Dendritic cell treated with granulocyte-macrophage colony-stimulating factor and Interleukin-4, amounts not matched to agents 40 ng/mL and 50 ng/mL, for 4 days (primary cell): ENCODE measurements at regions not wholly inside any gene's neighbourhood (a gene's known extent, or its start where the extent isn't known, plus 50 kb on each side); places are given as distances from the start of the nearest gene placed in this dataset.

Experiments used
- H3K27ac Mint-ChIP-seq: one replicate; pipeline ENCODE4 v1.8.0; 2022; ENCODE audit warnings: mild to moderate bottlenecking, mixed read lengths
- H3K27me3 Mint-ChIP-seq: one replicate; pipeline ENCODE4 v1.8.0; 2022; ENCODE audit warnings: mild to moderate bottlenecking, mixed read lengths
- H3K36me3 Mint-ChIP-seq: one replicate; pipeline ENCODE4 v1.8.0; 2022; ENCODE audit warnings: low read depth, mixed read lengths
- H3K4me1 Mint-ChIP-seq: one replicate; pipeline ENCODE4 v1.8.0; 2022; ENCODE audit warnings: low read depth, mixed read lengths
- H3K4me3 Mint-ChIP-seq: one replicate; pipeline ENCODE4 v1.8.0; 2022; ENCODE audit warnings: mild to moderate bottlenecking, moderate library complexity, mixed read lengths
- H3K9me3 Mint-ChIP-seq: one replicate; pipeline ENCODE4 v1.8.0; 2022; ENCODE audit warnings: mixed read lengths
- intact Hi-C: fragments of 100-400 bp; cut with micrococcal nuclease; formaldehyde crosslinking; loops from one replicate; pipeline ENCODE4 v1.15.0; 2022

DNA sequence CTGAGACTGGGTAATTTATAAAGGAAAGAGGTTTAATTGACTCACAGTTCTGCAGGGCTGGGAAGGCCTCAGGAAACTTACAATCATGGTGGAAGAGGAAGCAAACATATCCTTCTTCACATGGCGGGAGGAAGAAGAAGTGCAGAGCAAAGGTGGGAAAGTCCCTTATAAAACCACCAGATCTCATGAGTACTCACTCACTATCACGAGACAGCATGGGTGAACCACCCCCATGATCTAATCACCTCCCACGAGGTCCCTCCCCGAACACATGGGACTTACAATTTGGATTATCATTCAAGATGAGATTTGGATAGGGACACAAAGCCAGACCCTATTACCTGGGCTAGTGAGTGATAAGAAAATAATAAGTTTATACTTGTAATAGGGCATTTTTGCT lies 70.6 kb upstream of the HS3ST2 start:
- Mint-ChIP-seq H3K9me3 (peaks cover 50% of the 10 kb centered on the region), H3K4me3 (no peak overlapping the region), H3K4me1 (peaks cover 4% of the 10 kb centered on the region), H3K27me3 (peaks cover 11% of the 10 kb centered on the region), H3K27ac (no peak overlapping the region), H3K36me3 (no peaks in the 10 kb centered on the region)
- intact Hi-C loops, result no loop called here

DNA sequence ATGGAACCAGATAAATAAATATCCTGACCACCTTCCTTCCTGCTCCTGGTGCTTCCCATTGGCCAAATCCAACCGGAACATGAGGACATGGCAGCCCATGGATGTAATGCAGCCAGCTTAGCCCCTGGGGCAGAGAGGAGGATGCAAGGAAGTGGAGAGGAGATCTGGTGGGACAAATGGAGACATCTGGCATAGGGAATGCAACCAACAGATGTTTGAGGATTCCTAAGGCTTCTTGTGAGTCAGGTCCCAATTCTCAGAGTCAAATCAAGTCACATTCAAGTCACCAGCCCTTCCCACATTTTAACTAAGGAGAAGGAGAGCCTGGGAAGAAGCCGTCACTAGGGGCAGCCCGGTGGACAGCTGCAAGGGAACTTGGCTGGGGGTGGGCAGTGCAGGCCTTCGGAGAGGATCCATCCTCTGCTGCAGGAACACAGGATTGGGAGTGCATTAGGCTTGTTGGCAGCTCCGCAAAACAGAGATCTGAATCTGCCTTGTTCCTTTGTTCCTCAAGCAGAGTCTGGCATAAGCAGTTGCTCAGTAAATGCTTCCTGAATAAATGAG lies 62.8 kb upstream of the HS3ST2 start:
- no peaks in the 10 kb centered on the region for H3K4me1 Mint-ChIP-seq

DNA sequence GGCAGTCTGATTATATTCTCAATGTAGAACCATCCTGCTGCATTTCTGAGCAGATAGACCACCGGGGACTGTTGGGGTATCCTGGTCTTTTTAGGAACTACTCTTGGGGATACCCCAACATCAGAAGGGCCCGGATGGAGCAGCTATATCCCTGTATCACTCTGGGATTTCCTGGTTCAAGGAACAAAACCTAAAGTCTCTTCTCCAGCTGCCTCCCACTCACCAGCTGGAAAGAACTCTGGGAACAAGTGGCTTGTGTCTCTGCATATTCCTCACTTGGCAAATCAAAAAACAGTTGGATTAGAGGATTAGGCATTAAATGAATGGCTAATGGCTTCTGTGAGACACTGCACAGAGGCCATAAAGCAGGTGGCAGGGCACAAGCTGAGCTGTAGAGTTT lies 62.3 kb upstream of the HS3ST2 start:
- Mint-ChIP-seq H3K27me3 (peaks cover 29% of the 10 kb centered on the region), H3K4me1 (no peaks in the 10 kb centered on the region), H3K36me3 (no peaks in the 10 kb centered on the region), H3K9me3 (peaks cover 9% of the 10 kb centered on the region), H3K4me3 (no peak overlapping the region), H3K27ac (no peak overlapping the region)
- intact Hi-C loops, result no loop called here

More for the DNA sequence above, 62.8 kb upstream of the HS3ST2 start:
- intact Hi-C loops, result no loop called here
- Mint-ChIP-seq H3K4me3 (no peak overlapping the region), H3K9me3 (peaks cover 14% of the 10 kb centered on the region), H3K27ac (no peak overlapping the region), H3K36me3 (no peaks in the 10 kb centered on the region), H3K27me3 (peaks cover 25% of the 10 kb centered on the region)

DNA sequence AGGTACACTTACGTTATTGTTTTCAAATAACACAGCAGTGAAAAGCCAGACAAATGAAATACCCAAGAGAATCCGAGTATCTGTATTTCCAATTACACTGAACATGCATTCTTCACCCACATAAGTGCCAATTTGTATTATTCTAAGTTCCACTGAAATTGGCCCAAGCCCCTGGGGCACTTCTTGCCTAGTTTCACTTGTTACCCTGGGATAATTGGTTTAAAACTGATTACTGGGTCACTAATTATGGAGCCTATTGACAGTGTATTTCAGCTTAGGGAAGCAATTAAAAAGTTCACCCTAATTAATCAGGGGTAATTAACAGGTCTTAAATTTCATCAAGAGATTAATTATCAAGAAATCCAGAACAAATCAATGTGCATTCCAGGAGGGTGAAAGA lies 60.5 kb upstream of the HS3ST2 start:
- H3K4me1 Mint-ChIP-seq, result no peaks in the 10 kb centered on the region
- peaks cover 8% of the 10 kb centered on the region for H3K9me3 Mint-ChIP-seq
- no peak overlapping the region for H3K4me3 Mint-ChIP-seq
- H3K36me3 Mint-ChIP-seq, result no peaks in the 10 kb centered on the region
- H3K27me3 Mint-ChIP-seq, result peaks cover 22% of the 10 kb centered on the region
- intact Hi-C loops, result no loop called here
- no peak overlapping the region for H3K27ac Mint-ChIP-seq

DNA sequence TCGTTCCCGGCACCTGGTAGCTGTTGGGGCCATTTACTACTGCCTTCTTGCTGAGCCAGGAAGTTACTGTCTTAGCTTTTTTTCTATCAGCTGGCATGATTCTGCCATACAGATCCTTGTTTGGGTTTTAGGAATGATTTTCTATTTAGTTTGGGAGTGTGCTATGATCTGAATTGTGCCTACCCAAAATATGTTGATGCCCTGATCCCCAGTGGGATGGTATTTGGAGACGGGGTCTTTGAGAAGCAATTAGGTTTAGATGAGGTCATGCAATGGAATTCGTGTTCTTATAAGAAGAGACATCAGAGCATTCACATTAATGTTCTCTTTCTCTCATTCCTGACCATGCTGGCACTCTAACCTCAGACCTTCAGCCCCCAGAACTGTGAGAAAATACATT lies 59.4 kb upstream of the HS3ST2 start:
- Mint-ChIP-seq H3K4me3 (no peak overlapping the region), H3K27me3 (peaks cover 22% of the 10 kb centered on the region), H3K9me3 (peaks cover 4% of the 10 kb centered on the region), H3K4me1 (no peaks in the 10 kb centered on the region), H3K27ac (no peak overlapping the region), H3K36me3 (no peaks in the 10 kb centered on the region)
- intact Hi-C loops, result no loop called here

DNA sequence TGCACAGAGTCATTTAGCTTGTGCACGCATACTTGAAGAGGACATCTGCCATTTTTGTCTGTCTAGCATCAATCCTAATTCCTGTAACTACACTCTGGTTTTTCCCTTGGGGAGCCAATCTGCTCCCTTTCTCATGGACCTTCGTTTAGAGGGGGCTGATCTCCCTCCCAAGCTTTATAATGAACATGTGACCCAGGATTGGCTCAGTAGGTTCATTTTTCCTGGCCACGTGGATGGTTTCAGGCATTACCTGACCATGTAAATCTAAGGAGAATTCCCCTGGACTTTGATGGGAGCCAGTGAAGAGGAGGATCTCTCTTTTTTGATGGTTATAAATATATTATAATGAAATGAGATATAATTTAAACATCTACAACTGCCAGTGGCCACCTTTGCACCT lies 56.8 kb upstream of the HS3ST2 start:
- Mint-ChIP-seq H3K4me3 (no peak overlapping the region), H3K27me3 (peaks cover 16% of the 10 kb centered on the region), H3K36me3 (no peaks in the 10 kb centered on the region), H3K9me3 (no peaks in the 10 kb centered on the region), H3K4me1 (no peaks in the 10 kb centered on the region), H3K27ac (no peak overlapping the region)
- intact Hi-C loops, result no loop called here

DNA sequence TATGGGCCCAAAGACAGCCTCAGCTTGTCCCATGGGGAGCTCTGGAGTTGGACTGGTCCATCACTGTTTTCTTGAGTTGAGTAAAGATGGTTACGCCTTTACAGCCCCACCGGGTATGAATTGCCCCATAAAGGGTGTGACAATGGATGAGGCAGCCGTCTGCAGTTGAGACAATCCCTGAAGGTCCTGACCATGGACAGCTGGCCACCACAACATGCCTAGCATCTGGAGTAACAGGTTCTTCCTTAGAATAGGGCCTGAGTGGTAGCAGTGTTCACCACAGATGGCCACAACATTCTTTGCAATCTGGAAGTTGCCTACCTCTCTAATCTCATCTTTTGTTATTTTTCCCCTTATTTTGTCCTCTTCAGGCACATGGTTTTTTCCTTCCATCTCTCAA lies 51.5 kb upstream of the HS3ST2 start:
- H3K27ac Mint-ChIP-seq, result no peak overlapping the region
- H3K36me3 Mint-ChIP-seq, result no peaks in the 10 kb centered on the region
- H3K4me1 Mint-ChIP-seq, result no peaks in the 10 kb centered on the region
- no peaks in the 10 kb centered on the region for H3K9me3 Mint-ChIP-seq
- no peak overlapping the region for H3K4me3 Mint-ChIP-seq
- intact Hi-C loops, result no loop called here
- H3K27me3 Mint-ChIP-seq, result peaks cover 15% of the 10 kb centered on the region

DNA sequence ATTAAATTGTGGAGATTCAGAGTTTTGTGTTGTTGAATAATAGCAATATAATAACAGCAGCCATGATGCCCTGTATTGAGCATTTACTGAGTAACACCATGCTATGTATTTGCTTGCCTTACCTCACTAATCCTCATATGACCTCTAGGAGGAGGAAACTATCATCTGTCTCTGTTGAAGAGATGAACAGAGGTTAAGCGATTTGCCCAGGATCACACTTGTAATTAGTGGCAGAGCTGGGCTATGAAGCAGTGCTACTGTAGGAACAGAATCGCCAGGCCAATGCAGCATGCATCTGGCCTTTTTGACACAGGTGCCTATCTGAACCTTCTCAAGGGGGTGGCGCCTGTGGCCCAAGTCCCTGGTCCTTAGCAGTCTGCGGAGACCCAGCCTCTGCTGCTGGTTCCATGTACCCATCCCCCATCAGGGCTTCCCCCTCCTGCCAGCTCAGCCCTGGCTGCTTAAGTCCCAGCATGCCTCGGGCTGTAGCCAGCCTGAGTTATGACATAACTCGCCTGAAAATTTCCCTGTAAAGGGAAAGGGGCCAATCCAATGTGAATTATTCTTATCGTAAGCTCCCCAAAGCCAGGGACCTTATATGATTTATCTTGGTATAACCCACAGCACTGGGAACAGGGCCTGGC lies 50.4 kb upstream of the HS3ST2 start:
- no peaks in the 10 kb centered on the region for H3K36me3 Mint-ChIP-seq
- H3K9me3 Mint-ChIP-seq, result no peaks in the 10 kb centered on the region
- intact Hi-C loops, result no loop called here
- H3K27ac Mint-ChIP-seq, result no peak overlapping the region
- H3K4me1 Mint-ChIP-seq, result no peaks in the 10 kb centered on the region
- no peak overlapping the region for H3K4me3 Mint-ChIP-seq
- peaks cover 16% of the 10 kb centered on the region for H3K27me3 Mint-ChIP-seq
